Sigmoid colon (tissue), 4 donors: ENCODE measurements at regions not wholly inside any gene's neighbourhood (a gene's known extent, or its start where the extent isn't known, plus 50 kb on each side); places are given as distances from the start of the nearest gene placed in this dataset.

Experiments
- CTCF ChIP-seq, 4 experiments: fragments of 450-650 bp in 3 of 4; fragments of 200-600 bp in 1 of 4; IDR thresholded peaks; one replicate each; pipeline ENCODE4 v1.5.1; 2016 to 2019; ENCODE audit warnings: antibody characterized with exemption in 4 of 4, mild to moderate bottlenecking in 3 of 4, moderate library complexity in 2 of 4
- EP300 ChIP-seq, 4 donors: sonication (generic); formaldehyde crosslinking; IDR thresholded peaks; one replicate each; pipeline ENCODE4 v1.6.1; 2017; ENCODE audit warnings: antibody characterized with exemption in 4 of 4

GRCh38 chr1:226809785-226810571 lies 60.4 kb upstream of the PSEN2 start:
- TF ChIP-seq EP300 (IDR thresholded peaks at IDR 0.05) (no peak), CTCF (IDR thresholded peaks at IDR 0.05) (no peak)
